ENCODE measurements at regions not wholly inside any gene's neighbourhood (a gene's known extent, or its start where the extent isn't known, plus 50 kb on each side); places are given as distances from the start of the nearest gene placed in this dataset.
"Not testable (repeated sequence)": the region's sequence is repeated elsewhere in the genome, so short reads cannot be mapped to it uniquely, and the experiment has no call there.

DNA sequence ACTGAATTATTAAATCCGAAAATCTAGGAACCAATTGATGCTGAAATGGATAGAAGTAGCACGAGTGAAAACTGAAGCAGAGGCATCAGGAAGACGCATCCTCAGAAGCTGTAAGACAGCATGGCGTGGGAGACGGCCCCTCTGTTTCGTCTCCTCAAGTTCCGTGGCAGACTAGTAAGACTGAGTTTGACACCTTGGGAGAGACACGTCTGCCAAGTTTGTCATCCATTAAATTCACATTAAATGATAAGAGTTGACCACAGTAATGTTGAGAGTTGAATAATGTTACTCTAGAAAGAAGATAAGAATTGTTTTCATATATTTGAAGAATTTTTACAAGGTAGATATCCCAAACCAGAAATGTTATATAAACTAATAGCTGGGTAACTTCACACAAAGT lies 736.1 kb upstream of the FRG1 start:
- no peak overlapping the region for H3K4me3 ChIP-seq (ENCODE audit: control insufficient read depth, low read depth, low read length)
- TF ChIP-seq, protein P1, sequence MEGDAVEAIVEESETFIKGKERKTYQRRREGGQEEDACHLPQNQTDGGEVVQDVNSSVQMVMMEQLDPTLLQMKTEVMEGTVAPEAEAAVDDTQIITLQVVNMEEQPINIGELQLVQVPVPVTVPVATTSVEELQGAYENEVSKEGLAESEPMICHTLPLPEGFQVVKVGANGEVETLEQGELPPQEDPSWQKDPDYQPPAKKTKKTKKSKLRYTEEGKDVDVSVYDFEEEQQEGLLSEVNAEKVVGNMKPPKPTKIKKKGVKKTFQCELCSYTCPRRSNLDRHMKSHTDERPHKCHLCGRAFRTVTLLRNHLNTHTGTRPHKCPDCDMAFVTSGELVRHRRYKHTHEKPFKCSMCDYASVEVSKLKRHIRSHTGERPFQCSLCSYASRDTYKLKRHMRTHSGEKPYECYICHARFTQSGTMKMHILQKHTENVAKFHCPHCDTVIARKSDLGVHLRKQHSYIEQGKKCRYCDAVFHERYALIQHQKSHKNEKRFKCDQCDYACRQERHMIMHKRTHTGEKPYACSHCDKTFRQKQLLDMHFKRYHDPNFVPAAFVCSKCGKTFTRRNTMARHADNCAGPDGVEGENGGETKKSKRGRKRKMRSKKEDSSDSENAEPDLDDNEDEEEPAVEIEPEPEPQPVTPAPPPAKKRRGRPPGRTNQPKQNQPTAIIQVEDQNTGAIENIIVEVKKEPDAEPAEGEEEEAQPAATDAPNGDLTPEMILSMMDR (conservative IDR thresholded peaks at IDR 0.05; ENCODE audit: control insufficient read depth, insufficient read depth, low read depth, low read length), result no peak
- no peak for DNase-seq (ENCODE audit: low read depth)

DNA sequence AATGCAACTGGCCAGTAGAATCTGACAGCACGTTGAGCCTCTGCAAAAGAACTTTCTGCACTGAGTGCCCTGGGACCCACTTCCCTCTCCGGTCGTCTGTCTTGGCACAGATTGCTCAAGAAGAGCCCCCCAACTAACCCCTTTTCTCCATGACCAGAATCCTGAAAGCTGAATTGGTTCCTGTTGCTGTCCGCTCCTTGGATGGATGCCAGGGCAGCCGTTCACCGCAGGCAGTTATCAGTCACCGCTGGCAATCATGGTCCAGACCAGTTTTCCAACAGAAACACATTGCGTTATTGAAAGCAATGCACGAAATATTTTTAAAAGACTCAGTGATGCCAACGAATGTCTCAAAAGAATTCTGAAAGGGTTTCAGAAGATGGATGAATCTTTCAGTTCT lies 733.7 kb upstream of the FRG1 start:
- no peak for DNase-seq (ENCODE audit: low read depth)
- TF ChIP-seq, protein P1 (conservative IDR thresholded peaks at IDR 0.05; ENCODE audit: control insufficient read depth, insufficient read depth, low read depth, low read length), result no peak
- H3K4me3 ChIP-seq (ENCODE audit: control insufficient read depth, low read depth, low read length), result no peak overlapping the region

DNA sequence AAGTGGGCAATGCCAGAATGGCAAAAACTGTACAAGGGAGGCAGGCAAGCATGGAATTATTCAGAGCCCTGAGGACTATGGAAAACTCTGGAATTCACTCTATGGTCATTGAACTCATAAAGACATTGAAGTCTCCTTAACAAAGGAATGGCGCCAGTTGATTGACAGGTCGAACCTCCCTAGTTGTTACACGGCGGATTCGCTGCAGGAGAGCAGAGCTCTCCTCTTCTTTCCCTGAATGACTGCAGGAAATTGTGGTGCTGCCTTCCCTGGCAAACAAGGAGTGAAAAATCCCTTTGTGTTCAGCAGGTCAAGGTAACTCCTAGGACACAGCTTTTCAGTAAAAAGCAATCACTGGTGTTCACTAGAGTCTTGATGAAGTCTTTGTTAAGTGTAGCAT lies 732.8 kb upstream of the FRG1 start:
- no peak for DNase-seq (ENCODE audit: low read depth)
- H3K4me3 ChIP-seq (ENCODE audit: control insufficient read depth, low read depth, low read length), result no peak overlapping the region
- TF ChIP-seq, protein P1 (conservative IDR thresholded peaks at IDR 0.05; ENCODE audit: control insufficient read depth, insufficient read depth, low read depth, low read length), result no peak

DNA sequence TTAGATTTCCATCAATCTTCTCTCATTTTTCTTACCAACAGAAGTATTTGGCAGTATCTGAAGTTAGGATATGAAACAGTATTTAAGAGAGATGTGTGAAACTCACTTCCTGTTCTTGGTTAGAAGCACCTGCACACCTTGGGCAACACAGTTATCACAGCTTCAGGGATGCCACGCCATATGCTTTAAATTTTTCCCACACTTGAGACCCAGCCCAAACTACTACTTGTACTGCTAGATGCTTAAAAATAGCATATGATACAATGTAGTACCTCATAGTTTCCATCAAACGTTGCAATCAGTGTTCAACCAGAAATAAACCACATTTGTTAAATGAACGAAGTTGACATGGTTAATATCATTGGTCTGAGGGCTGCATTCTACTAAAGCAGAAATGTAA lies 725.1 kb upstream of the FRG1 start:
- DNase-seq (ENCODE audit: low read depth), result no peak
- TF ChIP-seq, protein P1 (conservative IDR thresholded peaks at IDR 0.05; ENCODE audit: control insufficient read depth, insufficient read depth, low read depth, low read length), result no peak
- no peak overlapping the region for H3K4me3 ChIP-seq (ENCODE audit: control insufficient read depth, low read depth, low read length)

DNA sequence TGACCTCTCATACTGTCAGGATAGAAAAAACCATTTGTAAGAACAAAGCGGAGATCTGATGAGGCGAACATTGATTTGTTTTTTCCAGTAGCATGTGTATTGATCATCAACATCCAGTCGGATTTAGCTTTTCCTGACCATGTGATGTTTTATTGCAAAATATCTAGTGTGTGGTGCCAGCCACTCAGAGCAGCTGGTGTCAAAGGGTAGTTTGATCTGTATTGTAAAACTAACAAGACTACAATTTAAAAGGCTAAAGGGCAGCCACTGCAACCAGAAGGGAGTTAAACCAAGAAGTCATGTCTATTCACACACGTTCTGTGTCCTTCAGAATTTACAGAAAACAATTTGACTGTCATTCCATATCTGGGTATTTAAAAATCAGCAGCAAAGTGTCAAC lies 719.0 kb upstream of the FRG1 start:
- TF ChIP-seq, protein P1 (conservative IDR thresholded peaks at IDR 0.05; ENCODE audit: control insufficient read depth, insufficient read depth, low read depth, low read length), result no peak
- H3K4me3 ChIP-seq (ENCODE audit: control insufficient read depth, low read depth, low read length), result no peak overlapping the region
- DNase-seq (ENCODE audit: low read depth), result no peak

DNA sequence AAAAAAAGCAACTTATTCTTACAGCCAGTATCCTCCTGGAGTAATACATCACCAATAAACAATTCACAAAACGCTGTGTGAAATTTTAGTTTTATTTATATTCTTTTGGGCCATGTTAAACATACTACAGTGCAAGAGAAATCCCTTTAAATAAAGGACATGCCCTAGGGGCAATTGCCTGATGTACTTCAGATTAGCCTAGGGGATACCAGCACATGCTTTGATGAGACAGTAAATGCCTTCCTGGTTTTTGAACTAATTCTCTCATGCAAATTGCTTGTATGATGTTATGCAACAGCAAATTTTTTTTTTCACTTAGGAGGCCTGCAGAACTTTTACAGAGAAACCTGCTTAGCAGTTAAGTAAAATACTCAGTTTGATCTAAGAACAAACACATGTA lies 711.9 kb upstream of the FRG1 start:
- no peak overlapping the region for H3K4me3 ChIP-seq (ENCODE audit: control insufficient read depth, low read depth, low read length)
- DNase-seq (ENCODE audit: low read depth), result no peak
- TF ChIP-seq, protein P1 (conservative IDR thresholded peaks at IDR 0.05; ENCODE audit: control insufficient read depth, insufficient read depth, low read depth, low read length), result no peak

DNA sequence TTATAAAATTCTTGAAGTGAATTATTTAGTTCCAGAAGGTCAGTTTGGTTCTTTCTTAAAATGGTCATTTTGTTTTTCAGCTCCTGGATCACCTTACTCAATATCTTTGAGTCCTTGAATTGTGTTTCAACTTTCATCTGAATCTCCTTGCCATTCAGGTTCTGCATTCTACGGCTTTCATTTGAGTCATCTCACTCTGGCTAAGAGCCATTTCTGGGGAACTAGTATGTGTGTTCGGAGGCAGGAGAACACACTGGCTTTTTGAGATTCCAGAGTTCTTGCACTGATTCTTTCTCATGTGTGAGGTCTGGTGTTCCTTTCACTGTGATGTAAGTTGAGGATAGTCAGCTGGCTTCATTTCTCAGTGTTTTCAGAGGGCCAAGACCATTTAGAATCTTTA lies 708.4 kb upstream of the FRG1 start:
- TF ChIP-seq, protein P1 (conservative IDR thresholded peaks at IDR 0.05; ENCODE audit: control insufficient read depth, insufficient read depth, low read depth, low read length), result no peak
- peak; percentile 0 for DNase-seq (ENCODE audit: low read depth)
- no peak overlapping the region for H3K4me3 ChIP-seq (ENCODE audit: control insufficient read depth, low read depth, low read length)

DNA sequence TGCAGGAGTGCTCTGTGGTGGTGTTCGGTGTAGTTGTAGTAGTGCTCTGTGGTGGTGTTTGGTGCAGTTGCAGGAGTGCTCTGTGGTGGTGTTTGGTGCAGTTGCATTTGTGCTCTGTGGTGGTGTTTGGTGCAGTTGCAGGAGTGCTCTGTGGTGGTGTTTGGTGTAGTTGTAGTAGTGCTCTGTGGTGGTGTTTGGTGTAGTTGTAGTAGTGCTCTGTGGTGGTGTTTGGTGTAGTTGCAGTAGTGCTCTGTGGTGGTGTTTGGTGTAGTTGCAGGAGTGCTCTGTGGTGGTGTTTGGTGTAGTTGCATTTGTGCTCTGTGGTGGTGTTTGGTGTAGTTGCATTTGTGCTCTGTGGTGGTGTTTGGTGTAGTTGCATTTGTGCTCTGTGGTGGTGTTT lies 706.9 kb upstream of the FRG1 start:
- H3K4me3 ChIP-seq (ENCODE audit: control insufficient read depth, low read depth, low read length); DNase-seq (ENCODE audit: low read depth): not testable (repeated sequence)

DNA sequence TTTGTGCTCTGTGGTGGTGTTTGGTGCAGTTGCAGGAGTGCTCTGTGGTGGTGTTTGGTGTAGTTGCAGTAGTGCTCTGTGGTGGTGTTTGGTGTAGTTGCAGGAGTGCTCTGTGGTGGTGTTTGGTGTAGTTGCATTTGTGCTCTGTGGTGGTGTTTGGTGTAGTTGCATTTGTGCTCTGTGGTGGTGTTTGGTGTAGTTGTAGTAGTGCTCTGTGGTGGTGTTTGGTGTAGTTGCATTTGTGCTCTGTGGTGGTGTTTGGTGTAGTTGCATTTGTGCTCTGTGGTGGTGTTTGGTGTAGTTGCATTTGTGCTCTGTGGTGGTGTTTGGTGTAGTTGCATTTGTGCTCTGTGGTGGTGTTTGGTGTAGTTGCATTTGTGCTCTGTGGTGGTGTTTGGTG lies 705.7 kb upstream of the FRG1 start:
- not testable (repeated sequence) for H3K4me3 ChIP-seq (ENCODE audit: control insufficient read depth, low read depth, low read length)

More for the DNA sequence above, 705.7 kb upstream of the FRG1 start:
- DNase-seq (ENCODE audit: low read depth), result not testable (repeated sequence)
